KMS-11 (cell line): ENCODE measurements at regions not wholly inside any gene's neighbourhood (a gene's known extent, or its start where the extent isn't known, plus 50 kb on each side); places are given as distances from the start of the nearest gene placed in this dataset.

ENCODE experiments used
- H2AFZ ChIP-seq: fragments of 200-600 bp; sonication (generic); 2 replicates; pipeline ENCODE4 v1.6.1; 2016; ENCODE audit warnings: antibody characterized with exemption, mixed run types, low read depth
- H3K27ac ChIP-seq: fragments of 200-600 bp; sonication (generic); 2 replicates; pipeline ENCODE4 v1.6.1; 2016; ENCODE audit warnings: mild to moderate bottlenecking, mixed run types
- H3K27me3 ChIP-seq: fragments of 200-600 bp; sonication (generic); 2 replicates; pipeline ENCODE4 v1.6.1; 2017; ENCODE audit warnings: mild to moderate bottlenecking, low read depth, mixed run types, moderate library complexity; ENCODE audit not compliant: insufficient read depth
- H3K36me3 ChIP-seq: fragments of 200-600 bp; sonication (generic); 2 replicates; pipeline ENCODE4 v1.6.1; 2017; ENCODE audit warnings: mild to moderate bottlenecking, mixed run types; ENCODE audit not compliant: insufficient read depth
- H3K4me1 ChIP-seq: fragments of 200-600 bp; sonication (generic); 2 replicates; pipeline ENCODE4 v1.6.1; 2016; ENCODE audit warnings: mild to moderate bottlenecking, low read depth, mixed run types; ENCODE audit not compliant: poor library complexity, severe bottlenecking
- H3K4me2 ChIP-seq: fragments of 200-600 bp; sonication (generic); 2 replicates; pipeline ENCODE4 v1.7.0; 2016; ENCODE audit warnings: mild to moderate bottlenecking, mixed run types
- H3K4me3 ChIP-seq: fragments of 200-600 bp; sonication (generic); IDR thresholded peaks from 2 replicates; pipeline ENCODE4 v1.6.1; 2017; ENCODE audit warnings: low read depth, low read length, mixed read lengths; ENCODE audit not compliant: insufficient read depth
- H3K79me2 ChIP-seq: fragments of 200-600 bp; sonication (generic); 2 replicates; pipeline ENCODE4 v1.6.1; 2016; ENCODE audit warnings: low read depth, mixed run types; ENCODE audit not compliant: insufficient read depth
- H3K9ac ChIP-seq: fragments of 200-600 bp; sonication (generic); 2 replicates; pipeline ENCODE4 v1.6.1; 2016; ENCODE audit warnings: mild to moderate bottlenecking, mixed run types
- H4K20me1 ChIP-seq: fragments of 200-600 bp; sonication (generic); 2 replicates; pipeline ENCODE4 v1.6.1; 2016; ENCODE audit warnings: mild to moderate bottlenecking, mixed run types; ENCODE audit not compliant: insufficient read depth
- TF ChIP-seq, protein P1 (sequence below): fragments of 200-600 bp; sonication (generic); conservative IDR thresholded peaks from 2 replicates; pipeline ENCODE4 v1.6.1; 2017; ENCODE audit warnings: low read depth, mild to moderate bottlenecking, antibody characterized with exemption, low read length, moderate library complexity, mixed read lengths

- H3K4me2 ChIP-seq = no peak overlapping the region
- no peaks in the 10 kb centered on the region for H3K27me3 ChIP-seq
- no peak overlapping the region for H2AFZ ChIP-seq
- H3K79me2 ChIP-seq = no peaks in the 10 kb centered on the region
- H3K27ac ChIP-seq = no peak overlapping the region
- no peak overlapping the region for H3K9ac ChIP-seq
- no peak overlapping the region for H3K4me3 ChIP-seq
- TF ChIP-seq, protein P1, sequence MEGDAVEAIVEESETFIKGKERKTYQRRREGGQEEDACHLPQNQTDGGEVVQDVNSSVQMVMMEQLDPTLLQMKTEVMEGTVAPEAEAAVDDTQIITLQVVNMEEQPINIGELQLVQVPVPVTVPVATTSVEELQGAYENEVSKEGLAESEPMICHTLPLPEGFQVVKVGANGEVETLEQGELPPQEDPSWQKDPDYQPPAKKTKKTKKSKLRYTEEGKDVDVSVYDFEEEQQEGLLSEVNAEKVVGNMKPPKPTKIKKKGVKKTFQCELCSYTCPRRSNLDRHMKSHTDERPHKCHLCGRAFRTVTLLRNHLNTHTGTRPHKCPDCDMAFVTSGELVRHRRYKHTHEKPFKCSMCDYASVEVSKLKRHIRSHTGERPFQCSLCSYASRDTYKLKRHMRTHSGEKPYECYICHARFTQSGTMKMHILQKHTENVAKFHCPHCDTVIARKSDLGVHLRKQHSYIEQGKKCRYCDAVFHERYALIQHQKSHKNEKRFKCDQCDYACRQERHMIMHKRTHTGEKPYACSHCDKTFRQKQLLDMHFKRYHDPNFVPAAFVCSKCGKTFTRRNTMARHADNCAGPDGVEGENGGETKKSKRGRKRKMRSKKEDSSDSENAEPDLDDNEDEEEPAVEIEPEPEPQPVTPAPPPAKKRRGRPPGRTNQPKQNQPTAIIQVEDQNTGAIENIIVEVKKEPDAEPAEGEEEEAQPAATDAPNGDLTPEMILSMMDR = no peak
- H3K36me3 ChIP-seq = no peaks in the 10 kb centered on the region
- H3K4me1 ChIP-seq = no peaks in the 10 kb centered on the region
- no peaks in the 10 kb centered on the region for H4K20me1 ChIP-seq
These were observed 299.6 kb downstream of the FAM170A start for GRCh38 chr5:119928974-119929373.

- H3K9ac ChIP-seq = no peak overlapping the region
- H3K4me3 ChIP-seq = no peak overlapping the region
- no peaks in the 10 kb centered on the region for H4K20me1 ChIP-seq
- H3K79me2 ChIP-seq = no peaks in the 10 kb centered on the region
- H3K4me1 ChIP-seq = no peaks in the 10 kb centered on the region
- H3K27me3 ChIP-seq = no peaks in the 10 kb centered on the region
- no peaks in the 10 kb centered on the region for H3K36me3 ChIP-seq
- TF ChIP-seq, protein P1 = no peak
- H2AFZ ChIP-seq = no peak overlapping the region
- H3K4me2 ChIP-seq = no peak overlapping the region
- H3K27ac ChIP-seq = no peak overlapping the region
These were observed 301.1 kb downstream of the FAM170A start for GRCh38 chr5:119930490-119930889.

GRCh38 chr5:119943148-119943547, 313.8 kb downstream of the FAM170A start:
- Histone ChIP-seq H3K4me3 (no peak overlapping the region), H3K9ac (no peak overlapping the region), H2AFZ (no peak overlapping the region), H4K20me1 (no peaks in the 10 kb centered on the region), H3K27me3 (no peaks in the 10 kb centered on the region), H3K27ac (no peak overlapping the region), H3K4me1 (no peaks in the 10 kb centered on the region), H3K79me2 (no peaks in the 10 kb centered on the region), H3K36me3 (no peaks in the 10 kb centered on the region), H3K4me2 (no peak overlapping the region)
- TF ChIP-seq, protein P1 = no peak

- no peak overlapping the region for H3K4me2 ChIP-seq
- no peak overlapping the region for H3K4me3 ChIP-seq
- H3K4me1 ChIP-seq = no peaks in the 10 kb centered on the region
- H3K79me2 ChIP-seq = no peaks in the 10 kb centered on the region
- no peak overlapping the region for H2AFZ ChIP-seq
- no peaks in the 10 kb centered on the region for H4K20me1 ChIP-seq
- H3K27ac ChIP-seq = no peak overlapping the region
- H3K9ac ChIP-seq = no peak overlapping the region
- TF ChIP-seq, protein P1 = no peak
- H3K27me3 ChIP-seq = no peaks in the 10 kb centered on the region
- no peaks in the 10 kb centered on the region for H3K36me3 ChIP-seq
These were observed 316.3 kb downstream of the FAM170A start for GRCh38 chr5:119945691-119946090.
